HG02759 (cell line): ENCODE measurements at regions not wholly inside any gene's neighbourhood (a gene's known extent, or its start where the extent isn't known, plus 50 kb on each side); places are given as distances from the start of the nearest gene placed in this dataset.
"Not testable (repeated sequence)": the region's sequence is repeated elsewhere in the genome, so short reads cannot be mapped to it uniquely, and the experiment has no call there.

Experiments
- ATAC-seq: cut with Tn5 transposase; IDR thresholded peaks from one replicate; pipeline ENCODE4 v1.9.1; 2021; ENCODE audit warnings: mild to moderate bottlenecking, moderate library complexity; ENCODE audit not compliant: unreplicated experiment

- no peak for ATAC-seq
These were observed 394.4 kb upstream of the STXBP6 start for GRCh38 chr14:25444381-25444780.

- ATAC-seq: not testable (repeated sequence)
These were observed 390.4 kb upstream of the STXBP6 start for GRCh38 chr14:25440382-25440781.

DNA sequence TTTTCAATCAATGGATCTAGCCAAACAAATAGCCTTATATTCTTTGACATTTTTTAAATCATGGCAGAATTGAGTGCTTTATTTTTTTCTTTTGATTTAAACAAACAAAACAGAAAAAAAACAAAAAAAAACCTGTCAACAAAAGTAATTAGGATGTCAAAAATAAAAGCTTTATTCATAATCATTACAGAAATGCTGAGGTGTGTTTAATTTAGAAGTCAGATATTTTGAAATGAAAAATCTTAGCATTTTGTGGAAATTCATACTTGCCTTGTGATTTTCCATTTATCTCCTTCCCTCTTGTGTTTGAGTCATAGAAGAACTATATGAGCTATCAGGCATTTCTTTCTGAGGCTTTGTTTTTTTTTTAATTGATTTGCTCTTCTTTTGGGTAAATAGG lies 387.0 kb upstream of the STXBP6 start:
- ATAC-seq: no peak

- ATAC-seq: no peak
These were observed 386.4 kb upstream of the STXBP6 start for GRCh38 chr14:25436288-25436875.

DNA sequence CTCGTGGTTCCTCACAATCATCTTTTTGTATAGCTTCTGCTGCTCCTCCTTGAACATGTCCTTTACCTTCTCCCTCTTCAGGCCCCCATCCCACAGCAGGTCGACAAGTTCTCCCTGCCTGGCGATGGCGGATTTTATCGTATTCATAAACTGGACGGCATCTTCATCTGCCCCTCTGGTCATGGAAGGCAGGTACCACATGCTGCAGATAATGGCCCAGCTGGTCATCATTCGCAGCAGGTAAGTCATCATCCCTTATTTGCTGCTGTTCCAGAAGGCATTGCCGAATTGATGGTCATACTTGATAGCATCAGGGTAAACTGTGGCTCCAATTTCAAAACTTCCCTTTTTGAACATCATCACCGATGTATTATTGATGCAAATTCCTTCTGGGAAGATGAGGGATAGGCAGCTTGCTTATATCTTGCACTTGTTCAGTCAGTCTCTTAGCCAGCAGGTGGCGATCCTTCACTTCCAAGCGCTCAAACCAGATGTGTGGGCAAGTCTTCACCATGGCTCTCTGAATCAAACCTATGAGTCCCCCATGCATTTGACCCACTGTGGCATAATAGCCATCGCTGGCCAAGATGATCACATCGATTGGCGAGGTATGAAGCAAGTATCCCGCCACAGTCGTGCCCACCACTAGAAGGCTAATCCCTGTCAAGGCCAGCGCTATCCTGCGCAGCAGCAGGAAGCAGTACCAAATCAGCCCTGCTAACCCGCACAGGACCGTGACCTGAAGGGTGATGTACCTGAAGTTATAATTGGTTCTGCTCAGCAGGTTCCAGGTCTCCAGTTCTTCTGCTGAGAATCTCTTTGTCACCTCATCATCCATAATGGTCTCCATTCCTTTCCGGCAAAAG lies 381.5 kb upstream of the STXBP6 start:
- ATAC-seq: no peak

DNA sequence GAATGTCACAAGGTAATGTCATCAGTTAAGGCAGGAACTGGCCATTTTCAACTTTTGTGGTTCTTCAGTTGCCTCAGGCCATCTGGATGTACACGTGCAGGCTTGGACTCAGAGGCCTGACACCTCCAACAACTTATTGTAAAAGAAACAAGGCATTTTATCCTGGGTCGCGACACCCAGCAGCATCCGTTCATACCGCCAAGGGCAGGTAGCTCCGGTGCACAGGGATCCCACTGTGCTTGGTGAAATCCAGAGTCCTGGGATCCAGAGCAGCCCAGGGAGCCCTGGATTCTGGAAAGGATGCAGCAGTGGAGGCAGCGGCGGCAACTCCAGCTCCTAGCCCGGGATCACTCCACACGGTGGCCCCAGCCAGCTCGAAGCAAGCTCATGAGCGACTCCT lies 380.9 kb upstream of the STXBP6 start:
- no peak for ATAC-seq

DNA sequence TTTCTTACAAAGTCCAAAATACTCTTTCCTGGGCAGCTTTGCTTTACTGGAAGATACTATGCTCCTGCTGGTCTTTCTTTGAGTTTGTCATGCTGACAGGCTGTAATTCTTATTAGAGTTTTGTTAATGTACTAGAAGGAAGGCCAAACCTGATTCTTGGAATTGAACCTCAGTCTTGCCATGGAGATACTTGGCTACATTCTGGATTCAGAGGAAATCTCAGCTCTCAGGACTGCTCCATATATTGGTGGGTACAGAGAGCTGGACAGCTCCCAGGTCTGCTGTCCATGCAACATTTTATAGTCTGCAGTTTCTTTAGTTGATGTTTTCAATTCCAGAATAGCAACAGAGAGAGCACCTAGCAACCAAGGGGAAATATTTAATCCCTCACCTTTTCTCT lies 363.1 kb upstream of the STXBP6 start:
- ATAC-seq: no peak

DNA sequence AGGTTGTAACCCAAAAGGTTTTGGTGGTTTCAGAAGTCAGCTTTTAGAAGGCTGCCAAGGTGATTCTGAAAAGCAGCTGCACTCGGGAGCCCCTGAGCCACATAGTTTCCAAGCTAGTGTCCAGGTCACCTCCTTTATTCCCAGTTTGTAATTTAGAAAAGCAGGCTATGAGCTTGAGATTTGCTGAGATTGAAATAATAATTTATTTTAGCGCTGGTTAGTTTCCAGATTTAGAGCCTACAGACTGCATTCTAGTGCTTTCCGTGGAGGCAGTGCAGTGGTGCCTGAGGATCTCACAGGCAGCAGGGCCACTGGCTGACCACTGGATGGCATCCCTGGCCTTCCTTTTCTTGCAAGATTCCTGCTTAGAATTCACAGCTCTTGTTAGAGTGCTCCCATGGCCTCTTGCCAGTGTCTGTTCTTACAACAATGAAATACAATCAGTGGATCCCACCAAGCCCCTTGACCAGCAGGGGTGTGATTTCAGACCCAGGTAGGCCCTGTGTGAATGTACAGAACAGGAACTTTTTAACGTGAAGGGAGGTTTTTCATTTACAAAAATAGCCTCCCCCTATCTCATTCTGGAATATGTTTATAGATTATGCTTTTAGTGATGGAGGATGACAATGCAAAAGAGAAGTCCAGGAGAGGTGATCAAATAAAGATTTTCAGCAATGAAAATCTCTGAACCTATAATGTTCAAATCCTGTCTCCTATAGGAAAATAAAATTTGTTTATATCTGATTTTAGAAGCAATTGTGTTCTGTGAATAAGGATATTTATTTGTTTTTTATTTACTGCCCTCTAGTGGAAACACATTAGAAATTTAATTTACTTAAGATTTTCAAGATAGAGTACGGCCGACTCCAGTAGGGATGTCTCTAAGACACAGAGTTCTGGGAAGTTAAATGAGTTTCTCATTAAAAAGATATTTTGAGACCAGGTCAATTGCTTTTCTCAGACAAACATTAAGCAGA lies 362.1 kb upstream of the STXBP6 start:
- ATAC-seq: no peak

DNA sequence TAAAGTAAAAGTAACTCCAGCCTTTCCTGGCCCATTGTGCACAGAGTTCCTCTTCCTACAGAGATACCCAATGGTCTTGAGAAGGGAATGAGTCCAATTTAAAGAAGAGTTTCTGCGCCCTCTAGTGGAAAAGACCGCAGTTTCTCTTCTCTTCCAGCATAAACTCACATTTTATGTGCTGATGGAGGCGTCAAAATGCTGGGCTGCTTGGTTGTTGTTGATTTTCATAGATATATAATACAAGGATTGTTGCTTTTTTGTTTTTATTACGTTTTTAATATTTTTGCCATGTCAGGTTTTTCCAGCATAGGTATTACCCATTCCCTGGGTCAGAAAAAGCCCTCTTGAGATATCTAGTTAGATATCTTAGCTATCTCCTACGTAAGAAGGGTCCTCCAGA lies 356.9 kb upstream of the STXBP6 start:
- ATAC-seq: no peak

GRCh38 chr14:25400607-25401206 lies 350.8 kb upstream of the STXBP6 start:
- ATAC-seq: peak; percentile 86

- peak; percentile 53 for ATAC-seq
These were observed 346.2 kb upstream of the STXBP6 start for GRCh38 chr14:25396128-25396527.

DNA sequence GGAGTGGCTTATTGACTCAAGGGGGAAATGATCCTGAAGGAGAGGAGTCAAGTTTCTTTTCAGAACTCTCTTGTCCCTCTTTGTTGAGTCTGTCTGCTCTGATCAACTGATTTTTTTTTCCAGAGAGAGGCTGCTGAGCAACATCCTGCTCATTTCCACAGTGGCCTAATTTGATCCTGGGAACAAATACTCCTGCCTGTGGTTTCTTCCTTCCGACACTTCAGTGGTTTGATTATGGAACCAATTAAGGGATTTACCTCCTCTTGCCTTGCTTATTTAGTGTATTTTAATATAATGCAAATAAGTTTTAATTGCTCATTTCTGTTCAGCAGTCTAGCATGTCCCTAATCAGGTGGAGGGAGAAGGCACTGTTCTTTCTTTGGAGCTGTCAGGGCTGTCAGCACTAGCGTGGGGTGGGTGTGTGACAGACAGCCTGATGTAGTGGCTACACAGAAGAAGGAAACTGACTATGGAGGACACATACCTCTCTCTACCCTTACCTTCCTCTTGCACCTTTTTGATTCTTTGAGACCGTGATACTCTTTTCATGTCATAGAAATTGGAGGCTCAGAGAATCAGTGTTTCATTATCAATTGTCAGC lies 344.9 kb upstream of the STXBP6 start:
- ATAC-seq: no peak

- no peak for ATAC-seq
These were observed 344.4 kb upstream of the STXBP6 start for GRCh38 chr14:25394356-25394755.

GRCh38 chr14:25389948-25390347 lies 340.0 kb upstream of the STXBP6 start:
- ATAC-seq: no peak

- ATAC-seq: no peak
These were observed 331.6 kb upstream of the STXBP6 start for GRCh38 chr14:25381498-25381897.

- ATAC-seq: no peak
These were observed 325.7 kb upstream of the STXBP6 start for GRCh38 chr14:25375639-25376038.

DNA sequence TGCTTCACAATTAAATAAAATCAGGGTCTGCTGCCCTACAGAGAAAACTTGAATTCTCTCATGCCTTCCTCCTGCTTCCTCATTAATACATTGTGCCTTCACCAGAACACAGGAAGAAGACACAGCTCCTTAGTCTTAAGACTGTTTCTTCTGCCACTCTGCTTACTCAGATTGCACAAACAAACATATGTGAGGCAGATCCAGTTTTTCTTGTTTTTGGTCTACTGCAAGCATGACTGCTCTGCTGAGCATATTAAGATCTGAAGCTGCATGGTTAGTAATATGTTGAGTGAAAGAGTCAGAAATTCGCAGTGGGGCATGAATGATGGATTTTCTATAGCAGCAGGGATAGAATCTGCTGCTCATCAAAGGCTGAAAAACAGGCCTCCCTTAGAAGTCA lies 321.1 kb upstream of the STXBP6 start:
- ATAC-seq: no peak

DNA sequence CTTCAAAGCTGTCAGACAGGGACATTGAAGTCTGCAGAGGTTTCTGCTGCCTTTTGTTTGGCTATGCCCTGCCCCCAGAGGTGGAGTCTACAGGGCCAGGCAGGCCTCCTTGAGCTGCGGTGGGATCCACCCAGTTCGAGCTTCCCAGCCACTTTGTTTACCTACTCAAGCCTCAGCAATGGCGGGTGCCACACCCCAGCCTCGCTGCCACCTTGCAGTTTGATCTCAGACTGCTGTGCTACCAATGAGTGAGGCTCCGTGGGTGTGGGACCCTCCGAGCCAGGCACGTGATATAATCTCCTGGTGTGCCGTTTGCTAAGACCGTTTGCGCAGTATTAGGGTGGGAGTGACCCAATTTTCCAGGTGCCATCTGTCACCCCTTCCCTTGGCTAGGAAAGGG lies 320.1 kb upstream of the STXBP6 start:
- ATAC-seq: not testable (repeated sequence)

- ATAC-seq: no peak
These were observed 308.4 kb upstream of the STXBP6 start for GRCh38 chr14:25358330-25358729.

DNA sequence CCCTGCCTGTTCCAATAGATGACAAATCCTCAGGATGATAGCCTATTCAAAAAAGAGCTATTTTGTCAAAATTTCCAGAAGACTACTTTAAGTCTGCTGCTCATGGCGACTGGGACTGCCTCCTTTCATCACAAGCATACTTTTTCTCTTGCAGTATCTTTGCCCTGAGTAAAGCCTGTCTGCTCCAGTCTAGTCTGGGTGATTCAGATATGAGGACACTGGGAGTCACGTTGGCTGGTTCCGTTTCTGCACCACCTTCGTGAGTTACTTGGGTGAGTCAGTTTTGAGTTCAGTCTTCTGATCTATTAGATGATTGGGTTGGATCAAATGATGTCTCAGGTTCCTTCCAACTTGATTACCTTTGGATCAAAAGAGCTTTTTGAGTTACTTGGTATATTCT lies 301.3 kb upstream of the STXBP6 start:
- no peak for ATAC-seq

GRCh38 chr14:25350802-25351201 lies 300.9 kb upstream of the STXBP6 start:
- ATAC-seq: no peak
